Activated CD8-positive, alpha-beta memory T cell treated with anti-CD3 and anti-CD28 coated beads for 48 hours (primary cell): ENCODE measurements at regions not wholly inside any gene's neighbourhood (a gene's known extent, or its start where the extent isn't known, plus 50 kb on each side); places are given as distances from the start of the nearest gene placed in this dataset.

Source experiments
- DNase-seq, 3 experiments: peaks; one replicate each; pipeline ENCODE4 v3.0.0-alpha.2; 2020; ENCODE audit warnings: low read depth in 2 of 3, low spot score in 2 of 3

GRCh38 chr18:40911582-40912254, 1043.3 kb upstream of the PIK3C3 start:
- no peak for DNase-seq

DNA sequence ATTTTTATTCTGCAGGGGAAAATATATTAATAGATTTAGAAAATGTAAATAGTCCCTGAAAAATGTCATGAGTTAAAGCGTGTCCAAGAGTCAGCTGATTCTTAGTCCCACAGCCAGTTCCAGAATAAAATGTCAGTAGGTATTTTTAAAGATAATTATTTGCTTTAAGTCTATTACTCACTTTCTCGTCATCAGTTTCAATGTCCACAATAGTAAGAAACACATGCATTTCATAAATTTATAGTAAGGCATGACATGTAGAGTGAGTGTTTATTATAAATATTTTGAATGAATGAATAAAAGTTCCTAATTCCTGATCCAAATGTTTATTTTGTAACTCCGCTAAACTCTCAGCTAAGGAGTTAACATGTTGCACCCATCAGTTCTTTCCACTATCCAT, 1044.0 kb upstream of the PIK3C3 start:
- DNase-seq, result no peak

DNA sequence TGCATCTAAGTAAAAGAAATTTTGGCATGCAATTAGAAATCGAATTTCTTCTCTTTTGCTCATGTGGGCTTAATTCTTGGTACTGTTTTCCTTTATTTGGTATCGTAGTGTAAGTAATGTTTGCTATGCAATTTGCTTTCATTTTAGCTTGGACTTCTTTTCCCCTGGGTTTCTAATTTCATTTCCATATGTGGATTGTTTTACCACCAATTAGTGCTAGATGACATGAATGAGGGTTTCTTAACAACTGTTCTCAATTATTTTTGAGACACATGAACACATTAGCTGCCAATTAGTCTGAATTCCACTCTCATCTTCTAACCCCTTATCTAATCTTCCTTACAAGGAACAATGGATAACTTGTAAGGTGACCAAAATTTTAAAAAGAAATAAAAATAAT, 1047.2 kb upstream of the PIK3C3 start:
- no peak for DNase-seq

DNA sequence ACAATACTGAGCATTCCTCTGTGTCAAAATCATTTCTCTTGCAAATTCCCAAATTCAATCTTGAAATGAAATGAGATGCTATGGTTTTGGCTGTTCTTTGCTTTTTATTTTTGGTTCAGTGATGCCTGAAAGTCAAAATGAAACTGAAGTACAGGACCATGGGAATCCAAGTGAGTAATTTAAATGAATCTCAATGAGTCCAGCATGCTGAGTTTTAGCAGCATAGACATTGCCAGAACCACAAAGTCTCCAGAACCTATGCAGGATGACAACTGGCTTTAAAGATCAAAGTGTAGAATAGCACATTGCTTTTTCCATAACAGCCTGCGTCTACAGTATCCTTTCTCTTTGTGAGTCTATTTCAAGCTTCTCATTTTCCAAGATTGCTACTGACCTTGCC, 1050.7 kb upstream of the PIK3C3 start:
- no peak for DNase-seq

GRCh38 chr18:40902436-40902835, 1052.6 kb upstream of the PIK3C3 start:
- no peak for DNase-seq

GRCh38 chr18:40897884-40898283, 1057.2 kb upstream of the PIK3C3 start:
- DNase-seq, result no peak

GRCh38 chr18:40883271-40883670, 1071.8 kb upstream of the PIK3C3 start:
- DNase-seq, result no peak

DNA sequence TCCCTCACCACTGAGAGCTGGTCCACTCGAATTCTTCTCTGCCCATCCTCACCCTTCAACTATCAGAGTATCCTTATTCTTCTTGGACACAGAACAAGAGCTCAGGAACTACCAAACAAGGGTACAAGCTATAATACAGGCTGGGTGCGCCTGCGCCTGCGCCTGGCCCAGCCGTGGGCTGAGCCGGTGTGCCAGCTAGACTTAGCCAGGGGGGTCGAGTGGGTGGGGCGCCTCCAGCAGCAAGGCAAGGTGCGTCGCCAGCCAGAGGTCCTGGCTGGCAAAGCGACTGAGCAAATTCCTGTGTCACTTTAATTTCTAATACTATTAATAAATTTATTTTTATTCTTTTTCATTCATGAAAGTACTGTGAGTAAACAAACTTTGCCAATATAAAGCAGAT, 1072.6 kb upstream of the PIK3C3 start:
- DNase-seq, result no peak

- no peak for DNase-seq
Measured at GRCh38 chr18:40878371-40878770, 1076.7 kb upstream of the PIK3C3 start.

DNA sequence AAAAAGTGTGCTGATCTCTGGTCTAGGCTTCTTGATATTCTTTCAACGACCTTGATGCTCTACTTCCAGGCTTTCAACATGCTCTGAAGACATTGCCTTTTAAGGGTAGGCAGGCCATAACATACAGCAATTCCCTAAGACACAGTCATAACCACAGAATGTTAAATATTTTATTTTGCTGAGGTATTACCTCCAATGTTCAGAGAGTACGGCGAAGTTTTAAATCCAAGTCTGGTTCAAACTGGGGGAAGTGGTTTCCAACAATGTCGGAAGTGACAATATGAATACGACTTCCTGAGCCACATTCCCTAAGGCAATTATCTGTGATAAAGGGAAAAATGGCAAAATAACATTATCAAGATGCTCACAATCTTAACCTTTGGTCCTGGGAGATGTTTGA, 1077.9 kb upstream of the PIK3C3 start:
- no peak for DNase-seq

DNA sequence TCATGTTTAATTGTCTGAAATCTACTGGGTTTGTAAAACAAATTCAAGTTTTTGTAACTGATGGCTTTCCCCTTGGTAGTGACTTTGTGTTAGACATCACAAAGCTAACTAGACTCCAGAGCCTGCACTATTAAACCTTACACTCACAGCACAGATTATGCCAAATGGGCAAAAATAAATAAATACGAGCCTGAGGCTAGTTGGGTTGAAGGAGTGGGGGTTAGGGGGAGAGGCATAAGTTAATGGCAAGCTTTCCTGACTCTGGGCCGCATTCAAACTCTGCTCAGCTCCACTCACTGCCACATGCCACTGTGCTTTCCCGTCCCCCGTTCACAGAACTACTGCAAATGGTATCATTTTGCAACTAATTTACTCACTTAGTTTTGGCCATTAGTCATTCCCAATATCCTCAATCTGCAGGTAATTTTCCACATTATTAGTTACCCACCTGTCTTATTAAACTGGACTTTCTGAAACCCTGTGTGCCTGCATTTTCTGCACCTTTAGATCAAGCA, 1079.9 kb upstream of the PIK3C3 start:
- no peak for DNase-seq

GRCh38 chr18:40874233-40874632, 1080.8 kb upstream of the PIK3C3 start:
- DNase-seq, result no peak

GRCh38 chr18:40868110-40868858, 1086.8 kb upstream of the PIK3C3 start:
- no peak for DNase-seq

GRCh38 chr18:40867459-40867858, 1087.6 kb upstream of the PIK3C3 start:
- no peak for DNase-seq

DNA sequence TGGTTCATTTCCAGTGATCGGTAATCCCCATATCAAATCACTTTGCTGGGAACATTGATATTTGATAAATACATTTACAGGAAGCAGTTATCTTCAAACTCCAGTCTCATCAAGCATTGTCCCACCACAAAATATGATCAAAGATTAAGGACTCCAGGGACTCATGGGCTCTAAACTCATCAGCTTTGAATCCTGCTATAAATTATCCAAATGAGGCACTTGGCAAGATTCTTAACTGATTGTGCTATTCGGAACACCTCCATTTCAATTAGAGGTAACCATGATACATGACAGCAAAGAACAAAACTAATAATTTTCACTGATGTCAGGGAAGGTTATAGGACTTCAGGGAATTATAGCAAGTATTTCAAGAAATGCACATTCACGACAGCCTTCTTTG, 1088.1 kb upstream of the PIK3C3 start:
- DNase-seq, result no peak

DNA sequence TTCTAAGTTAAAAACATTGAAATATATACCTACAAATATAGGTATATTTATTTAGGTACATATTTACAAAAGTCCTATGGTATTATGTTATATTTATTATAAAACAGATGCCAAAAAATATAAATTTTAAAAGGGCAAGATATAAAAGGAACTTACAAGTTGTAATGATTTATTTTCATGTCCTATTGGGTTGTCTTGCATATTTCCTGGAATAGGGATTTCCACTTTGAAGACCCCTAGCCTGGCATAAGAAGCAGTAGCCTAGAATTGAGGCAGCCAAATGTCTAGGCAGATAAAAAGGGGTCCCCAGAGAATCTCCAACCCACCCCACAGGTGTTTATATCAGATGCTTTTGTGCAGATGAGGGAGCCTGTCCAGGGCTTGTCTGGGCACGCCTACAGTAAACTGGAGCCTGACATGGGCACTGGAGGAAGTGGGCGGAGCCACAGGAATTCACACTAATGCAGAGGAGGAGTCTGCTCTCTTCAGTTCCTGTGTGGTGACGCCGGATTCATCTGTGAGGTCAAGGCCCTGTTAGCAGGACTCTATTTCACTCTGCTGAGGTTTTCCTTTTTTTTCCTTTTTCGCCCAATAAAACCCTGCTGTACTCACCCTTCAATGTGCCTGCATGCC, 1088.9 kb upstream of the PIK3C3 start:
- DNase-seq, result no peak

- no peak for DNase-seq
Measured at GRCh38 chr18:40864846-40865245, 1090.2 kb upstream of the PIK3C3 start.

- DNase-seq, result no peak
Measured at GRCh38 chr18:40863801-40864200, 1091.2 kb upstream of the PIK3C3 start.

DNA sequence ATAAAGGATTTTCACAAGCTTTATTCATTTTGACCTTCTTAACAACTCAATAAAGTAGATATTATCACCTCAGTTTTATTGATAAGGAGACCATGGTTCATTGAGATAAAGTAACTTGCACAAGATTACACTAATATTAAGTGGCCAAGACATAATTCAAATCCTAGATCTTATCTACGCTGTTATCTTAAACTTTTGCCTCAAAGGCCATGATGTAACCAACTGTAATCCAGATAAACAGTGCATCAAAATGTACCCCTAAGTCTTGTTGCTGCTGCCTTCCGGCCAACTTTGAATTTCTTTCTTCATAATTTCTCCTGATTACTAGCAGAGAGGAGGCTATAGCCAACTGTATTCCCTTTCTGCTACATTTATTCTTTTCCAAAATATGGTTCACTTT, 1094.8 kb upstream of the PIK3C3 start:
- no peak for DNase-seq

GRCh38 chr18:40855661-40856060, 1099.4 kb upstream of the PIK3C3 start:
- no peak for DNase-seq

GRCh38 chr18:40852406-40852805, 1102.6 kb upstream of the PIK3C3 start:
- DNase-seq, result no peak

- no peak for DNase-seq
Measured at GRCh38 chr18:40851014-40851429, 1104.0 kb upstream of the PIK3C3 start.
